Activated CD4-positive, CD25-positive, alpha-beta regulatory T cell (primary cell): ENCODE measurements at regions not wholly inside any gene's neighbourhood (a gene's known extent, or its start where the extent isn't known, plus 50 kb on each side); places are given as distances from the start of the nearest gene placed in this dataset.
"Not testable (repeated sequence)": the region's sequence is repeated elsewhere in the genome, so short reads cannot be mapped to it uniquely, and the experiment has no call there.

Source experiments
- DNase-seq, 4 experiments: peaks; one replicate each; lab custom pipeline; 2025; lab: John Stamatoyannopoulos, UW

- DNase-seq, result no peak
Observed at GRCh38 chrX:102784550-102784949, 64.0 kb downstream of the GPRASP3 start.

GRCh38 chrX:102787283-102787682 lies 66.7 kb downstream of the GPRASP3 start:
- no peak for DNase-seq

GRCh38 chrX:102808336-102808735 lies 87.8 kb downstream of the GPRASP3 start:
- DNase-seq, result no peak

GRCh38 chrX:102818269-102818668 lies 97.7 kb downstream of the GPRASP3 start:
- DNase-seq, result not testable (repeated sequence)

GRCh38 chrX:102832661-102833060 lies 104.4 kb upstream of the RAB40AL start:
- no peak for DNase-seq

- no peak for DNase-seq
Observed at GRCh38 chrX:102833136-102833535, 103.9 kb upstream of the RAB40AL start.

- DNase-seq, result no peak
Observed at GRCh38 chrX:102835504-102836146, 101.4 kb upstream of the RAB40AL start.

- DNase-seq, result no peak
Observed at GRCh38 chrX:102837847-102838246, 99.2 kb upstream of the RAB40AL start.

GRCh38 chrX:102840871-102841705 lies 96.0 kb upstream of the RAB40AL start:
- DNase-seq, result no peak

GRCh38 chrX:102841706-102842003 lies 95.4 kb upstream of the RAB40AL start:
- DNase-seq, result no peak

GRCh38 chrX:102845020-102845419 lies 92.1 kb upstream of the RAB40AL start:
- no peak for DNase-seq

- DNase-seq, result no peak
Observed at GRCh38 chrX:102846544-102847236, 90.4 kb upstream of the RAB40AL start.

GRCh38 chrX:102847362-102847761 lies 89.7 kb upstream of the RAB40AL start:
- no peak for DNase-seq

GRCh38 chrX:102849396-102849795 lies 87.7 kb upstream of the RAB40AL start:
- DNase-seq, result no peak

GRCh38 chrX:102858826-102859549 lies 78.1 kb upstream of the RAB40AL start:
- DNase-seq, result not testable (repeated sequence)

- DNase-seq, result no peak
Observed at GRCh38 chrX:102859550-102859871, 77.6 kb upstream of the RAB40AL start.

- DNase-seq, result no peak
Observed at GRCh38 chrX:102860235-102860634, 76.8 kb upstream of the RAB40AL start.

- peak; percentile 37 to 76 (median 56) for DNase-seq
Observed at GRCh38 chrX:102863735-102864134, 73.3 kb upstream of the RAB40AL start.

GRCh38 chrX:102866981-102867656 lies 70.0 kb upstream of the RAB40AL start:
- no peak for DNase-seq

- no peak for DNase-seq
Observed at GRCh38 chrX:102883491-102883890, 53.6 kb upstream of the RAB40AL start.
